ENCODE measurements at regions not wholly inside any gene's neighbourhood (a gene's known extent, or its start where the extent isn't known, plus 50 kb on each side); places are given as distances from the start of the nearest gene placed in this dataset.

GRCh38 chr13:89936256-89936655 is 1411.2 kb upstream of the MIR17HG start:
- H3K4me3 ChIP-seq, result no peak overlapping the region
- intact Hi-C loops (cut with DNase I), result no loop called here
- 74 to 83% (median 80%) methylated on average over 4 of the region's 4 CpGs for WGBS, 3 donors
- no peak for TF ChIP-seq EP300 (IDR thresholded peaks at IDR 0.05)
- no peak for TF ChIP-seq CTCF (IDR thresholded peaks at IDR 0.05)
- TF ChIP-seq POLR2A (IDR thresholded peaks at IDR 0.05), result no peak
- no peak for DNase-seq
- H3K27me3 ChIP-seq, result no peaks in the 10 kb centered on the region
- H3K9me3 ChIP-seq, result no peaks in the 10 kb centered on the region
- no peaks in the 10 kb centered on the region for H3K36me3 ChIP-seq
- H3K4me1 ChIP-seq (ENCODE audit: insufficient read depth), result no peaks in the 10 kb centered on the region
- no peak overlapping the region for H3K27ac ChIP-seq

- intact Hi-C loops (cut with DNase I), result no loop called here
- no peak overlapping the region for H3K4me3 ChIP-seq
- H3K27me3 ChIP-seq, result no peaks in the 10 kb centered on the region
- no peaks in the 10 kb centered on the region for H3K36me3 ChIP-seq
- H3K4me1 ChIP-seq (ENCODE audit: insufficient read depth), result no peaks in the 10 kb centered on the region
- H3K27ac ChIP-seq, result no peak overlapping the region
- no peaks in the 10 kb centered on the region for H3K9me3 ChIP-seq
- 83 to 89% (median 89%) methylated on average over 3 of the region's 3 CpGs for WGBS, 3 donors
- no peak for DNase-seq
- TF ChIP-seq EP300 (IDR thresholded peaks at IDR 0.05) (no peak), CTCF (IDR thresholded peaks at IDR 0.05) (no peak), POLR2A (IDR thresholded peaks at IDR 0.05) (no peak)
Observed at GRCh38 chr13:89937420-89937819, 1410.1 kb upstream of the MIR17HG start.

GRCh38 chr13:89940383-89940782 is 1407.1 kb upstream of the MIR17HG start:
- Histone ChIP-seq H3K4me1 (ENCODE audit: insufficient read depth) (no peaks in the 10 kb centered on the region), H3K4me3 (no peak overlapping the region), H3K36me3 (no peaks in the 10 kb centered on the region), H3K9me3 (no peaks in the 10 kb centered on the region), H3K27ac (no peak overlapping the region), H3K27me3 (no peaks in the 10 kb centered on the region)
- intact Hi-C loops (cut with DNase I), result no loop called here
- no peak for TF ChIP-seq EP300 (IDR thresholded peaks at IDR 0.05)
- no peak for TF ChIP-seq POLR2A (IDR thresholded peaks at IDR 0.05)
- TF ChIP-seq CTCF (IDR thresholded peaks at IDR 0.05), result no peak
- DNase-seq, result no peak
- WGBS, 3 donors, result 76 to 82% (median 81%) methylated on average over 1 of the region's 1 CpG

- intact Hi-C loops (cut with DNase I), result no loop called here
Observed at GRCh38 chr13:89943139-89943538, 1404.3 kb upstream of the MIR17HG start.

GRCh38 chr13:89950225-89950624 is 1397.3 kb upstream of the MIR17HG start:
- no peaks in the 10 kb centered on the region for H3K27me3 ChIP-seq
- TF ChIP-seq CTCF (IDR thresholded peaks at IDR 0.05) (no peak), POLR2A (IDR thresholded peaks at IDR 0.05) (no peak), EP300 (IDR thresholded peaks at IDR 0.05) (no peak)
- intact Hi-C loops (cut with DNase I), result no loop called here
- no peaks in the 10 kb centered on the region for H3K4me1 ChIP-seq (ENCODE audit: insufficient read depth)
- H3K36me3 ChIP-seq, result no peaks in the 10 kb centered on the region
- no peak for DNase-seq
- H3K4me3 ChIP-seq, result no peak overlapping the region
- no peaks in the 10 kb centered on the region for H3K9me3 ChIP-seq
- H3K27ac ChIP-seq, result no peak overlapping the region

More at GRCh38 chr13:89943139-89943538, 1404.3 kb upstream of the MIR17HG start:
- DNase-seq, result no peak
- Histone ChIP-seq H3K36me3 (no peaks in the 10 kb centered on the region), H3K4me1 (ENCODE audit: insufficient read depth) (no peaks in the 10 kb centered on the region), H3K27ac (no peak overlapping the region), H3K4me3 (no peak overlapping the region), H3K9me3 (no peaks in the 10 kb centered on the region), H3K27me3 (no peaks in the 10 kb centered on the region)
- no peak for TF ChIP-seq POLR2A (IDR thresholded peaks at IDR 0.05)

Measured in ovary (tissue), 7 donors.